Right lobe of liver (tissue), 6 donors: ENCODE measurements at regions not wholly inside any gene's neighbourhood (a gene's known extent, or its start where the extent isn't known, plus 50 kb on each side); places are given as distances from the start of the nearest gene placed in this dataset.

ENCODE experiments used
- ATAC-seq, 4 donors: fragments of 200-7000 bp; cut with Tn5 transposase; one replicate each; pipeline ENCODE4 v1.9.1; 2020; ENCODE audit warnings: mild to moderate bottlenecking in 4 of 4, moderate library complexity in 4 of 4
- DNase-seq, 3 donors: peaks; one replicate each; pipeline ENCODE4 v3.0.0-alpha.2; 2020
- H3K27ac ChIP-seq, 3 donors: fragments of 200-600 bp; one replicate each; pipeline ENCODE4 v1.8.0; 2022
- H3K27me3 ChIP-seq, 2 donors: fragments of 200-600 bp; one replicate each; pipeline ENCODE4 v1.8.0; 2022
- H3K36me3 ChIP-seq, 4 donors: fragments of 200-600 bp; sonication (generic) in 1 of 4; one replicate each; pipeline versions ENCODE4 v1.5.1 to v1.8.0; 2017 to 2022; ENCODE audit warnings: control low read depth in 1 of 4
- H3K4me1 ChIP-seq, 4 donors: fragments of 200-600 bp; sonication (generic) in 1 of 4; one replicate each; pipeline versions ENCODE4 v1.5.1 to v1.8.0; 2017 to 2022; ENCODE audit warnings: control low read depth in 1 of 4
- H3K4me3 ChIP-seq, 3 donors: fragments of 200-600 bp; one replicate each; pipeline ENCODE4 v1.8.0; 2022
- H3K9me3 ChIP-seq, 4 donors: fragments of 200-600 bp; sonication (generic) in 1 of 4; one replicate each; pipeline versions ENCODE4 v1.5.1 to v1.8.0; 2017 to 2022; ENCODE audit warnings: control low read depth in 1 of 4
- CTCF ChIP-seq, 4 donors: fragments of 200-600 bp in 3 of 4; fragments of 450-650 bp in 1 of 4; IDR thresholded peaks; one replicate each; pipeline versions ENCODE4 v1.5.1 to v1.8.0; 2016 to 2022; ENCODE audit warnings: antibody characterized with exemption in 4 of 4, mild to moderate bottlenecking in 2 of 4
- POLR2A ChIP-seq: fragments of 450-650 bp; IDR thresholded peaks from one replicate; pipeline ENCODE4 v1.6.1; 2017; ENCODE audit warnings: antibody characterized with exemption, mild to moderate bottlenecking
- WGBS: methylation state at CpG from one replicate; pipeline ENCODE4 v1.1.6; 2018; ENCODE audit warnings: low coverage, low lambda C conversion rate; ENCODE audit not compliant: insufficient coverage; ENCODE audit errors: missing lambda C conversion rate; 5-methylcytosine and 5-hydroxymethylcytosine counted together
- intact Hi-C, 2 donors: fragments of 100-400 bp; cut with DNase I; formaldehyde crosslinking; loops; one replicate each; pipeline versions ENCODE4 v1.11.2 to v1.14.1; 2022
- donor health status: DM: no; HTN: yes; CAD: no.
- donor health status: DM: no; HTN: no; CAD: no.
- donor health status: DM: no; HTN: no; CAD: no.
- donor health status: DM: no; HTN: yes; CAD: no.
- donor health status: DM: no; HTN: yes; CAD: no.

GRCh38 chr7:13352677-13353076 is 636.8 kb downstream of the ETV1 start:
- intact Hi-C loops, result no loop called here

GRCh38 chr7:13359656-13360055 is 629.8 kb downstream of the ETV1 start:
- intact Hi-C loops, result no loop called here
- 59% methylated on average over 6 of the region's 10 CpGs for WGBS

More at GRCh38 chr7:13352677-13353076, 636.8 kb downstream of the ETV1 start:
- Histone ChIP-seq H3K4me3 (no peak overlapping the region), H3K9me3 (no peaks in the 10 kb centered on the region), H3K36me3 (no peaks in the 10 kb centered on the region), H3K27ac (no peak overlapping the region), H3K4me1 (no peaks in the 10 kb centered on the region), H3K27me3 (no peaks in the 10 kb centered on the region)
- TF ChIP-seq CTCF (IDR thresholded peaks at IDR 0.05), result no peak
- TF ChIP-seq POLR2A, result no peak
- ATAC-seq (no peak), DNase-seq (no peak)
- 33% methylated on average over 1 of the region's 1 CpG for WGBS

GRCh38 chr7:13386741-13387140 is 602.7 kb downstream of the ETV1 start:
- no peak for TF ChIP-seq CTCF (IDR thresholded peaks at IDR 0.05)
- TF ChIP-seq POLR2A, result no peak
- Histone ChIP-seq H3K36me3 (no peaks in the 10 kb centered on the region), H3K27me3 (no peaks in the 10 kb centered on the region), H3K9me3 (no peaks in the 10 kb centered on the region), H3K4me3 (no peak overlapping the region), H3K27ac (no peak overlapping the region), H3K4me1 (no peaks in the 10 kb centered on the region)
- DNase-seq (no peak), ATAC-seq (no peak)
- WGBS, result 42% methylated on average over 1 of the region's 1 CpG
- intact Hi-C loops, result no loop called here

More at GRCh38 chr7:13359656-13360055, 629.8 kb downstream of the ETV1 start:
- DNase-seq (no peak), ATAC-seq (no peak)
- Histone ChIP-seq H3K27me3 (no peaks in the 10 kb centered on the region), H3K36me3 (no peaks in the 10 kb centered on the region), H3K4me3 (no peak overlapping the region), H3K27ac (no peak overlapping the region), H3K9me3 (no peaks in the 10 kb centered on the region), H3K4me1 (no peaks in the 10 kb centered on the region)
- TF ChIP-seq CTCF (IDR thresholded peaks at IDR 0.05) (no peak), POLR2A (no peak)

- WGBS, result 46% methylated on average over 2 of the region's 2 CpGs
- no peak overlapping the region for H3K4me3 ChIP-seq
- no peaks in the 10 kb centered on the region for H3K9me3 ChIP-seq
- intact Hi-C loops, result no loop called here
- H3K27me3 ChIP-seq, result no peaks in the 10 kb centered on the region
- ATAC-seq (no peak), DNase-seq (no peak)
- H3K4me1 ChIP-seq, result no peaks in the 10 kb centered on the region
- H3K27ac ChIP-seq, result no peak overlapping the region
- no peak for TF ChIP-seq CTCF (IDR thresholded peaks at IDR 0.05)
- TF ChIP-seq POLR2A, result no peak
- H3K36me3 ChIP-seq, result no peaks in the 10 kb centered on the region
Observed at GRCh38 chr7:13407911-13408310, 581.6 kb downstream of the ETV1 start.

GRCh38 chr7:13411151-13411550 is 578.3 kb downstream of the ETV1 start:
- DNase-seq (no peak), ATAC-seq (no peak)
- H3K27ac ChIP-seq, result no peak overlapping the region
- no peaks in the 10 kb centered on the region for H3K4me1 ChIP-seq
- no peak overlapping the region for H3K4me3 ChIP-seq
- no peaks in the 10 kb centered on the region for H3K36me3 ChIP-seq
- TF ChIP-seq CTCF (IDR thresholded peaks at IDR 0.05) (no peak), POLR2A (no peak)
- H3K27me3 ChIP-seq, result no peaks in the 10 kb centered on the region
- intact Hi-C loops, result no loop called here
- no peaks in the 10 kb centered on the region for H3K9me3 ChIP-seq
